GM23248 (cell line): ENCODE measurements at regions not wholly inside any gene's neighbourhood (a gene's known extent, or its start where the extent isn't known, plus 50 kb on each side); places are given as distances from the start of the nearest gene placed in this dataset.

Experiments
- DNase-seq: peaks from one replicate; pipeline ENCODE4 v3.0.0-alpha.2; 2015
- H2AFZ ChIP-seq: fragments of 200-600 bp; sonication (generic); 2 replicates; pipeline ENCODE4 v1.6.1; 2016; ENCODE audit warnings: antibody characterized with exemption
- H3F3A ChIP-seq: fragments of 200-600 bp; sonication (generic); 2 replicates; pipeline ENCODE4 v1.6.1; 2016; ENCODE audit warnings: mild to moderate bottlenecking, antibody characterized with exemption, mixed run types; ENCODE audit not compliant: insufficient read depth
- H3K27ac ChIP-seq: fragments of 200-600 bp; sonication (generic); 2 replicates; pipeline ENCODE4 v1.5.1; 2016; ENCODE audit warnings: mild to moderate bottlenecking
- H3K27me3 ChIP-seq: fragments of 200-600 bp; sonication (generic); replicated peaks from 2 replicates; pipeline ENCODE4 v1.6.1; 2016; ENCODE audit warnings: mild to moderate bottlenecking; ENCODE audit not compliant: insufficient read depth
- H3K36me3 ChIP-seq: fragments of 200-600 bp; sonication (generic); 2 replicates; pipeline ENCODE4 v1.6.1; 2016; ENCODE audit warnings: low read depth, mild to moderate bottlenecking
- H3K4me1 ChIP-seq: fragments of 200-600 bp; sonication (generic); 2 replicates; pipeline ENCODE4 v1.6.1; 2016; ENCODE audit warnings: mild to moderate bottlenecking; ENCODE audit not compliant: insufficient read depth
- H3K4me2 ChIP-seq: fragments of 200-600 bp; sonication (generic); one replicate; pipeline ENCODE4 v1.6.1; 2016; ENCODE audit warnings: mild to moderate bottlenecking; ENCODE audit not compliant: unreplicated experiment
- H3K4me3 ChIP-seq: fragments of 200-600 bp; sonication (generic); 2 replicates; pipeline ENCODE4 v1.5.1; 2016; ENCODE audit warnings: mild to moderate bottlenecking
- H3K79me2 ChIP-seq: fragments of 200-600 bp; sonication (generic); 2 replicates; pipeline ENCODE4 v1.6.1; 2016; ENCODE audit warnings: mild to moderate bottlenecking; ENCODE audit not compliant: insufficient read depth
- H3K9ac ChIP-seq: fragments of 200-600 bp; sonication (generic); 2 replicates; pipeline ENCODE4 v1.6.1; 2016; ENCODE audit warnings: mild to moderate bottlenecking
- H3K9me2 ChIP-seq: fragments of 200-600 bp; sonication (generic); 2 replicates; pipeline ENCODE4 v1.6.1; 2016; ENCODE audit warnings: mixed run types, mild to moderate bottlenecking, moderate library complexity; ENCODE audit not compliant: insufficient read depth
- H3K9me3 ChIP-seq: fragments of 200-600 bp; sonication (generic); one replicate; pipeline ENCODE4 v1.6.1; 2017; ENCODE audit warnings: low read depth
- H4K20me1 ChIP-seq: fragments of 200-600 bp; sonication (generic); 2 replicates; pipeline ENCODE4 v1.6.0; 2016; ENCODE audit not compliant: insufficient read depth
- EZH2 ChIP-seq: fragments of 200-600 bp; sonication (generic); IDR thresholded peaks from 2 replicates; pipeline ENCODE4 v1.6.1; 2018; ENCODE audit warnings: antibody characterized with exemption, mild to moderate bottlenecking; ENCODE audit not compliant: insufficient read depth, poor library complexity, severe bottlenecking
- EZH2phosphoT487 ChIP-seq: fragments of 200-600 bp; sonication (generic); IDR thresholded peaks from 2 replicates; pipeline ENCODE4 v1.6.1; 2018; ENCODE audit warnings: antibody characterized with exemption, moderate library complexity, mild to moderate bottlenecking, low read depth; ENCODE audit not compliant: insufficient read depth
- WGBS, 2 experiments: methylation state at CpG; one replicate each; pipeline ENCODE4 v1.1.6; 2015 to 2017; ENCODE audit warnings: low lambda C conversion rate in 2 of 2, low coverage in 1 of 2; ENCODE audit errors: missing lambda C conversion rate in 2 of 2; 5-methylcytosine and 5-hydroxymethylcytosine counted together
- in situ Hi-C: fragments of 300-500 bp; cut with MboI; formaldehyde crosslinking; loops from 2 replicates; pipeline ENCODE4 v1.15.0; 2020

DNA sequence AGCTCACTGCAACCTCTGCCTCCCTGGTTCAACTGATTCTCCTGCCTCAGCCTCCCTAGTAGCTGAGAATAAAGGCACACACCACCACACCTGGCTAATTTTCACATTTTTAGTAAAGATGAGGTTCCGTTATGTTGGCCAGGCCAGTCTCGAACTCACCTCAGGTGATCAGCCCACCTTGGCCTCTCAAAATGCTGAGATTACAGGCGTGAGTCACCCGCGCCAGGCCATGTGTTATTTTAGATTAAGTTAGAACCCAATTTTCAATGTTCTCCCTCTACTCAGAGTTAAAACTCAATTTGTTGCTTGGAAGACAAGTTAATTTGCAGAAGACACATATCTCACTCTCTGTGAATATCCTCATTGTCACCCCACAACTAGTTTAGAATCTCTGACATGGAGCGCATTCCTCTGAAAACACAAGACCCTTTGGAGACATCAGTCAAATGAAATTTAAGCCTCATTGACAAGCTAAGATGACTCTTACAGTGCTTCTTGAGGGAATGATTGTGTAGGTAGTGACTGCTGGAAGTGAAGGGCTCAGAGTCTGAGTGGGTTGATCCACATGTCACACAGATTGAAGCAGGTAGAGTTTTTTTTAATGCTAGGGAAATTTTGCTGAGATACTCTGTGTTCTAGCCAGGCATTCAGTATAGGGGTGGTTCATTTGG is 60.6 kb upstream of the FRMD4B start:
- no peak for TF ChIP-seq EZH2
- TF ChIP-seq EZH2phosphoT487, result no peak
- Histone ChIP-seq H3K36me3 (no peaks in the 10 kb centered on the region), H3K9me3 (no peaks in the 10 kb centered on the region), H3K9ac (no peak overlapping the region), H3K4me2 (no peak overlapping the region), H3F3A (no peaks in the 10 kb centered on the region), H4K20me1 (no peaks in the 10 kb centered on the region), H3K4me3 (no peak overlapping the region), H2AFZ (no peak overlapping the region), H3K79me2 (no peaks in the 10 kb centered on the region), H3K27ac (no peak overlapping the region), H3K4me1 (no peaks in the 10 kb centered on the region), H3K9me2 (no peaks in the 10 kb centered on the region), H3K27me3 (no peaks in the 10 kb centered on the region)
- 93 to 96% methylated on average over 6 of the region's 6 CpGs for WGBS, 2 experiments
- DNase-seq, result no peak
- in situ Hi-C loops, result no loop called here

DNA sequence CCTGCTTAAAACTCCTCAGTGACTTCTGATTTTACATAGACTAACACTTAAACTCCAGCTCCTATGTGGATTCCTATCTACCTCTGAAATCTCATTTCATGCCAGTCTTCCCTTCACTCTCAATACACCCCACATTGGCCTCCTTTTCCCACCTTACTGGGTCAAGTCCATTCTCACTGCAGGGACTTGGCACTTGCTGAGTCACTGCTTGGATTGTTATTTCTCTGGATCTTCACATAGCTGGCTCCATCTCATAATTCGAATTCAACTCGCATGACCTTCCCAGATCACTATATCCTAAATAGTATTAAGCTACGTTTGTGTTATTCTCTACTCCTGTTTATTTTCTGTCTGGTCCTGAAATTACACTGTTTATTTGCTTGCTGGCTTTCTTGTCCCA is 59.6 kb upstream of the FRMD4B start:
- no peak for TF ChIP-seq EZH2
- TF ChIP-seq EZH2phosphoT487, result no peak
- Histone ChIP-seq H3K9me3 (no peaks in the 10 kb centered on the region), H3K79me2 (no peaks in the 10 kb centered on the region), H2AFZ (0 out of 2 replicates have a peak overlapping the region, but pooled peaks have one; percentile 53), H3K4me1 (no peaks in the 10 kb centered on the region), H3K4me3 (peak overlapping the region; percentile 74; the same call in 1 of the 2 replicates), H3K4me2 (peak overlapping the region; percentile 86), H3K9me2 (no peaks in the 10 kb centered on the region), H3K27ac (no peak overlapping the region), H4K20me1 (no peaks in the 10 kb centered on the region), H3K9ac (no peak overlapping the region), H3K36me3 (no peaks in the 10 kb centered on the region), H3K27me3 (no peaks in the 10 kb centered on the region; the same call in 1 of the 2 replicates), H3F3A (no peaks in the 10 kb centered on the region)
- 62 to 63% methylated on average over 3 of the region's 3 CpGs for WGBS, 2 experiments
- in situ Hi-C loops, result no loop called here
- peak; percentile 33 for DNase-seq

DNA sequence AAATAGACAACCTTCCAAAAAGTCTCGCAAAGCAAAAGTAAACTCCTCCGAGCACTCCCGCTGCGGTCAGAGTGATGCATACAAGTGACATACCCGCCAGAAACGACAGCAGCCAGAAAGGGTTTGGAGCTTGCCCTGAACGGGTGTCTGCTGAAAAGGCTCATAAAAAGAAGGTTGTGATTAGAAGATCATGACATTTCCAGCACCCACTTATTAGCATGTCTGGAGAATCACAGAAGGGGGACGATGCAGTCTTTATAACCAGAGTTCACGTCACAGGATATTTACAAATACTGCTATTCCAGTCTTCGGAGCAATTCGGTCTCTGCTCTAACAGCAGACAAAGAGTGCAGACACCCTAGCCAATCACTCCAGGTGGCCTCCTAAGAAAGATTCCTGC is 59.1 kb upstream of the FRMD4B start:
- H3K4me1 ChIP-seq, result no peaks in the 10 kb centered on the region
- peak overlapping the region; percentile 22 for H3K9ac ChIP-seq
- no peaks in the 10 kb centered on the region for H3K36me3 ChIP-seq
- no peaks in the 10 kb centered on the region for H3K79me2 ChIP-seq
- H3K4me3 ChIP-seq, result peak overlapping the region; percentile 74
- H3F3A ChIP-seq, result no peaks in the 10 kb centered on the region
- in situ Hi-C loops, result no loop called here
- no peaks in the 10 kb centered on the region for H3K9me2 ChIP-seq
- H4K20me1 ChIP-seq, result no peaks in the 10 kb centered on the region
- no peak overlapping the region for H3K27ac ChIP-seq
- H3K27me3 ChIP-seq, result no peaks in the 10 kb centered on the region; the same call in 1 of the 2 replicates
- peak overlapping the region; percentile 53; the same call in 1 of the 2 replicates for H2AFZ ChIP-seq
- no peaks in the 10 kb centered on the region for H3K9me3 ChIP-seq
- TF ChIP-seq EZH2phosphoT487 (no peak), EZH2 (no peak)
- peak overlapping the region; percentile 86 for H3K4me2 ChIP-seq
- 3 to 4% methylated on average over 11 of the region's 11 CpGs for WGBS, 2 experiments
- DNase-seq, result peak; percentile 81

DNA sequence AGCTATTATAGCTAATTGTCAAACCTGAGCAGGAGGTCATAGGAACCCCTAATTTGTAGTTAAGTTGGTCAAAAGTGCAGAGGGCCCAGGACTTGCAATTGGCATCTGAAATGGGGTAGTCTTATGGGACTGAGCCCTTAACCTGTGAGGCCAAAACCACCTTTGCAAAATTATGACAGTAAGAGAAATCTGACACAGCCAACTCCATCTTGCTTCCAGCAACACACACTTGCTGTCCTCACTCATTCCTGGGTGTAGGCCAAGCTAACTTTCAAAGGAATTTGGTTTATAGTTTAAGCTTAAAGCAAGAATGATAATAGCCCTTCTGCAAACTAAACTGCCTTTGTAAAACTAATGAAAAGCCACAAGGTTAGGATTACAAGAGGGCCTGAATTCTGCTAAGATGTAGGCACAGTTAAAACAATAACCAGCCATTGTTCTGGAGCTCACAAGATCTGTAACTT is 57.6 kb upstream of the FRMD4B start:
- DNase-seq, result no peak
- Histone ChIP-seq H3F3A (no peaks in the 10 kb centered on the region), H3K27me3 (no peaks in the 10 kb centered on the region; the same call in 1 of the 2 replicates), H4K20me1 (no peaks in the 10 kb centered on the region), H2AFZ (no peak overlapping the region), H3K9me2 (no peaks in the 10 kb centered on the region), H3K9ac (no peak overlapping the region), H3K79me2 (no peaks in the 10 kb centered on the region), H3K4me3 (no peak overlapping the region), H3K9me3 (no peaks in the 10 kb centered on the region), H3K4me1 (no peaks in the 10 kb centered on the region), H3K4me2 (no peak overlapping the region), H3K27ac (no peak overlapping the region), H3K36me3 (no peaks in the 10 kb centered on the region)
- in situ Hi-C loops, result no loop called here
- TF ChIP-seq EZH2 (no peak), EZH2phosphoT487 (no peak)
